PC-9 (cell line): ENCODE measurements at regions not wholly inside any gene's neighbourhood (a gene's known extent, or its start where the extent isn't known, plus 50 kb on each side); places are given as distances from the start of the nearest gene placed in this dataset.

Source experiments
- BruUV-seq: library from RNA; stranded (reverse); fragments of 400-500 nt; replicated peaks from 2 replicates; lab custom pipeline; 2021; lab: Mats Ljungman, UMichigan
- CTCF ChIA-PET: fragments of 300-600 bp; sonication (Branson Sonifier 250); formaldehyde crosslinking; loops from one replicate; lab custom pipeline; 2022; ENCODE audit warnings: antibody characterized with exemption; lab: Charles Lee
- POLR2A ChIA-PET: fragments of 300-600 bp; sonication (Branson Sonifier 250); formaldehyde crosslinking; loops from one replicate; lab custom pipeline; 2022; ENCODE audit warnings: antibody characterized with exemption; ENCODE audit not compliant: unreplicated experiment; lab: Charles Lee
- DNase-seq, 2 experiments: peaks; one replicate each; pipeline versions ENCODE4 v3.0.0 to v3.0.0-alpha.2; 2015 to 2022; ENCODE audit warnings: mixed read lengths in 1 of 2
- H2AFZ ChIP-seq: fragments of 200-600 bp; sonication (generic); 2 replicates; pipeline ENCODE4 v1.8.1; 2017; ENCODE audit warnings: antibody characterized with exemption
- H3F3A ChIP-seq: fragments of 200-600 bp; sonication (generic); 2 replicates; pipeline ENCODE4 v1.8.1; 2017; ENCODE audit warnings: antibody characterized with exemption, mild to moderate bottlenecking, low read depth; ENCODE audit not compliant: insufficient read depth
- H3K27ac ChIP-seq: fragments of 200-600 bp; sonication (generic); 2 replicates; pipeline ENCODE4 v1.6.1; 2016; ENCODE audit warnings: mixed run types
- H3K27me3 ChIP-seq: fragments of 200-600 bp; sonication (generic); 2 replicates; pipeline ENCODE4 v1.6.1; 2016; ENCODE audit warnings: low read depth, mixed run types; ENCODE audit not compliant: insufficient read depth
- H3K36me3 ChIP-seq: fragments of 200-600 bp; sonication (generic); 2 replicates; pipeline ENCODE4 v1.6.1; 2016; ENCODE audit warnings: low read depth, mixed run types
- H3K4me1 ChIP-seq: fragments of 200-600 bp; sonication (generic); replicated peaks from 2 replicates; pipeline ENCODE4 v1.6.1; 2016; ENCODE audit warnings: mixed run types; ENCODE audit not compliant: insufficient read depth
- H3K4me2 ChIP-seq: fragments of 200-600 bp; sonication (generic); 2 replicates; pipeline ENCODE4 v1.6.1; 2017; ENCODE audit warnings: mixed run types
- H3K4me3 ChIP-seq: fragments of 200-600 bp; sonication (generic); 2 replicates; pipeline ENCODE4 v1.6.1; 2016; ENCODE audit warnings: mixed run types
- H3K79me2 ChIP-seq: fragments of 200-600 bp; sonication (generic); 2 replicates; pipeline ENCODE4 v1.6.1; 2017; ENCODE audit warnings: low read depth, mixed run types
- H3K9me2 ChIP-seq: fragments of 200-600 bp; sonication (generic); 2 replicates; pipeline ENCODE4 v1.8.1; 2017; ENCODE audit warnings: mild to moderate bottlenecking; ENCODE audit not compliant: insufficient read depth
- H3K9me3 ChIP-seq: fragments of 200-600 bp; sonication (generic); 2 replicates; pipeline ENCODE4 v1.8.1; 2016; ENCODE audit warnings: low read depth; ENCODE audit not compliant: insufficient read depth
- H4K20me1 ChIP-seq: fragments of 200-600 bp; sonication (generic); 2 replicates; pipeline ENCODE4 v1.8.1; 2017; ENCODE audit not compliant: insufficient read depth
- EZH2 ChIP-seq: fragments of 200-600 bp; sonication (generic); IDR thresholded peaks from 2 replicates; pipeline ENCODE4 v1.8.0; 2017; ENCODE audit warnings: antibody characterized with exemption, low read depth
- intact Hi-C: fragments of 100-400 bp; cut with micrococcal nuclease; formaldehyde crosslinking; loops from one replicate; pipeline ENCODE4 v1.10.0; 2022; ENCODE audit not compliant: unreplicated experiment
- TF ChIP-seq, protein P1 (sequence below): fragments of 200-600 bp; sonication (generic); conservative IDR thresholded peaks from 2 replicates; pipeline ENCODE4 v1.6.1; 2017; ENCODE audit warnings: mixed run types, antibody characterized with exemption, mild to moderate bottlenecking, moderate library complexity

DNA sequence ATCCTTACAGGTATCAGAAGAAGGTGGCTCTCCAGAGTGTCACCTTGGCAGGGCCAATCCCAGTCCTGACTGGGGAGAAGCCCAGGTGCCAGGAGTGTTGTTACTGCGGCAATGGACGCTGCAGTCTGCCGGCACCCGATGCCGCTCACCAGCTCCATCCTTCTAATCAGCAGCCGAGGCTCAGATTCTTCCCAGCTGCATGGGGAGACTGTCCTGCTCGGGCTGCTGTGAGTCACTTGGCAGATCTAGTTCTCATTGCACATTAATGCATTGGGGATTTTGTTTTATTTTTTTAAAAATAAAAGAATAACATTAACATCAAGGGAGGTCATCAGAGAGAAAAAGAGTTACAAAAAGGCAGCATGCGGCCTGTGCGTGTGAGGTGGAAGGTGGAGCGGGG is 115.8 kb downstream of the MTX3 start:
- H3K27ac ChIP-seq: no peak overlapping the region
- H3K4me1 ChIP-seq: no peaks in the 10 kb centered on the region
- H2AFZ ChIP-seq: no peak overlapping the region
- H3F3A ChIP-seq: no peaks in the 10 kb centered on the region
- no peaks in the 10 kb centered on the region for H3K9me2 ChIP-seq
- no peak overlapping the region for H3K4me3 ChIP-seq
- H3K79me2 ChIP-seq: no peaks in the 10 kb centered on the region
- H3K9me3 ChIP-seq: no peaks in the 10 kb centered on the region
- ChIA-PET CTCF (no interaction called here), POLR2A (no interaction called here)
- intact Hi-C loops: loop anchor here (10.0 kb wide), 1 partner anchor 180 kb away; no protein-coding TSS in a partner anchor
- BruUV-seq: no TSS peak
- H3K36me3 ChIP-seq: no peaks in the 10 kb centered on the region
- no peak overlapping the region for H3K4me2 ChIP-seq
- no peak for TF ChIP-seq EZH2
- TF ChIP-seq, protein P1, sequence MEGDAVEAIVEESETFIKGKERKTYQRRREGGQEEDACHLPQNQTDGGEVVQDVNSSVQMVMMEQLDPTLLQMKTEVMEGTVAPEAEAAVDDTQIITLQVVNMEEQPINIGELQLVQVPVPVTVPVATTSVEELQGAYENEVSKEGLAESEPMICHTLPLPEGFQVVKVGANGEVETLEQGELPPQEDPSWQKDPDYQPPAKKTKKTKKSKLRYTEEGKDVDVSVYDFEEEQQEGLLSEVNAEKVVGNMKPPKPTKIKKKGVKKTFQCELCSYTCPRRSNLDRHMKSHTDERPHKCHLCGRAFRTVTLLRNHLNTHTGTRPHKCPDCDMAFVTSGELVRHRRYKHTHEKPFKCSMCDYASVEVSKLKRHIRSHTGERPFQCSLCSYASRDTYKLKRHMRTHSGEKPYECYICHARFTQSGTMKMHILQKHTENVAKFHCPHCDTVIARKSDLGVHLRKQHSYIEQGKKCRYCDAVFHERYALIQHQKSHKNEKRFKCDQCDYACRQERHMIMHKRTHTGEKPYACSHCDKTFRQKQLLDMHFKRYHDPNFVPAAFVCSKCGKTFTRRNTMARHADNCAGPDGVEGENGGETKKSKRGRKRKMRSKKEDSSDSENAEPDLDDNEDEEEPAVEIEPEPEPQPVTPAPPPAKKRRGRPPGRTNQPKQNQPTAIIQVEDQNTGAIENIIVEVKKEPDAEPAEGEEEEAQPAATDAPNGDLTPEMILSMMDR: no peak
- peaks cover 14% of the 10 kb centered on the region for H3K27me3 ChIP-seq
- DNase-seq: no peak
- no peaks in the 10 kb centered on the region for H4K20me1 ChIP-seq

DNA sequence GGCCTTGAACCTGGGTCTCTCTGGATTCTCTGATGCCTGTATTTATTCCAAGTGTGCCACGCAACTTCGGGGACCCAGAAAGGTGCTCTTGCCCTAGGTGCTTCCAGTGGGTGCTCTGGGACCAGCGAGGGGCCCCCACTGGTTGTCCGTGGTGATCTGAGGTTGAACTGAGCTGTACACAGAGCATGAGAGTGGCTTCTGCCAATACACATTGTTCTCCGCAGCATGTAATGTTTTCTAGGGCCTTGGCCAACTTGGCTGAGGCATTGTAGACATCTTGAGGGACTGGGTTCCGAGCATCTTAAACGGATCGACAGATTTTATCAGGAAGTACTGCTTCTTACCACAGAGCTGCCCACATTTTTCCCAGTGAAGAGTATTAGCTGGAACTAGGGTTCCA is 117.9 kb downstream of the MTX3 start:
- H3K4me1 ChIP-seq: no peaks in the 10 kb centered on the region
- peaks cover 14% of the 10 kb centered on the region for H3K27me3 ChIP-seq
- POLR2A ChIA-PET: no interaction called here
- H3K9me2 ChIP-seq: no peaks in the 10 kb centered on the region
- no peak for DNase-seq
- H3K4me2 ChIP-seq: no peak overlapping the region
- no peak overlapping the region for H2AFZ ChIP-seq
- H3K79me2 ChIP-seq: no peaks in the 10 kb centered on the region
- no peaks in the 10 kb centered on the region for H3F3A ChIP-seq
- BruUV-seq: no TSS peak
- H3K27ac ChIP-seq: no peak overlapping the region
- no peaks in the 10 kb centered on the region for H3K36me3 ChIP-seq
- CTCF ChIA-PET: no interaction called here
- no peaks in the 10 kb centered on the region for H4K20me1 ChIP-seq
- no peak for TF ChIP-seq EZH2
- no peaks in the 10 kb centered on the region for H3K9me3 ChIP-seq
- intact Hi-C loops: loop anchor here (10.0 kb wide), 1 partner anchor 182 kb away; no protein-coding TSS in a partner anchor
- no peak overlapping the region for H3K4me3 ChIP-seq

DNA sequence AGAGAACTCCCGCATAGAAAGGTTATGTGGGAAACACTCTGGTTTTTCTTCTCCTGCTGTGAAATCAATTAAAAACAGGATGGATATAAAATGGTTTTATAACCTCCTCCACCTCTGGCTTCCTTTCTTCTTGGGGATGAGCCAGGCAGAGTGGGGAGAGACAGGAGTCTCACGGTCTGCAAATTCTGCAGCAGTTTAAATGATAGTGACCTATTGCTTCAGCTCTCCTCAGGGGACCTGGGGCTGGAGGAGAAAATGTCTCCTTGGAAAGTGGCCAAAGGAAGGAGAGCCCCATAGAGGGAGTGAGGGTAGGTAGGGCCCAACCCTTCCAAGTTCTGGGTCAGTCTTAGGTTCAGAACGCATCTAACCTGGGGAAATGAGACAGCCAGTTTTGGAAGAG is 118.8 kb downstream of the MTX3 start:
- Histone ChIP-seq H2AFZ (no peak overlapping the region), H3K4me2 (no peak overlapping the region), H3K4me3 (no peak overlapping the region), H3K27ac (no peak overlapping the region), H4K20me1 (no peaks in the 10 kb centered on the region), H3K27me3 (peaks cover 14% of the 10 kb centered on the region), H3F3A (no peaks in the 10 kb centered on the region), H3K4me1 (no peaks in the 10 kb centered on the region), H3K9me2 (no peaks in the 10 kb centered on the region), H3K9me3 (no peaks in the 10 kb centered on the region), H3K36me3 (no peaks in the 10 kb centered on the region), H3K79me2 (no peaks in the 10 kb centered on the region)
- TF ChIP-seq, protein P1: no peak
- no peak for TF ChIP-seq EZH2
- POLR2A ChIA-PET: no interaction called here
- DNase-seq: no peak
- no TSS peak for BruUV-seq
- CTCF ChIA-PET: no interaction called here
- intact Hi-C loops: loop anchor here (10.0 kb wide), 1 partner anchor 183 kb away; no protein-coding TSS in a partner anchor
